Aorta (tissue), 5 donors: ENCODE measurements at regions not wholly inside any gene's neighbourhood (a gene's known extent, or its start where the extent isn't known, plus 50 kb on each side); places are given as distances from the start of the nearest gene placed in this dataset.

ENCODE experiments used
- ATAC-seq: fragments of 200-7000 bp; cut with Tn5 transposase; one replicate; pipeline ENCODE4 v1.9.1; 2022; ENCODE audit warnings: moderate library complexity; ENCODE audit not compliant: low FRiP score
- DNase-seq, 2 donors: peaks; one replicate each; pipeline ENCODE4 v3.0.0-alpha.2; 2020
- H3K27ac ChIP-seq, 2 donors: one replicate each; pipeline ENCODE4 v1.5.1; 2013; ENCODE audit warnings: low read length in 2 of 2, mild to moderate bottlenecking in 2 of 2, moderate library complexity in 2 of 2, control low read depth in 1 of 2, inconsistent platforms in 1 of 2, low read depth in 1 of 2
- H3K27me3 ChIP-seq, 2 donors: one replicate each; pipeline ENCODE4 v1.6.1; 2013; ENCODE audit warnings: control low read depth in 1 of 2, low read length in 1 of 2, mild to moderate bottlenecking in 1 of 2, moderate library complexity in 1 of 2; ENCODE audit not compliant: insufficient read depth in 2 of 2, control insufficient read depth in 1 of 2
- H3K36me3 ChIP-seq, 2 donors: one replicate each; pipeline ENCODE4 v1.6.1; 2013; ENCODE audit warnings: control low read depth in 1 of 2, low read length in 1 of 2, mild to moderate bottlenecking in 1 of 2; ENCODE audit not compliant: insufficient read depth in 2 of 2, control insufficient read depth in 1 of 2
- H3K4me1 ChIP-seq, 2 donors: one replicate each; pipeline ENCODE4 v1.6.1; 2013; ENCODE audit warnings: low read length in 2 of 2, control low read depth in 1 of 2, mild to moderate bottlenecking in 1 of 2, moderate library complexity in 1 of 2; ENCODE audit not compliant: insufficient read depth in 2 of 2, control insufficient read depth in 1 of 2
- H3K4me3 ChIP-seq, 2 donors: one replicate each; pipeline ENCODE4 v1.5.1; 2013; ENCODE audit warnings: low read length in 2 of 2, control low read depth in 1 of 2, mild to moderate bottlenecking in 1 of 2
- H3K9me3 ChIP-seq: one replicate; pipeline ENCODE4 v1.6.1; 2013; ENCODE audit warnings: mild to moderate bottlenecking, low read length; ENCODE audit not compliant: control insufficient read depth
- WGBS, 2 donors: extraction: QIAGEN DNeasy Blood & Tissue Kit; methylation state at CpG; one replicate each; pipeline ENCODE4 v1.1.7; 2013; 5-methylcytosine and 5-hydroxymethylcytosine counted together
- intact Hi-C, 2 donors: fragments of 100-400 bp; cut with DNase I; formaldehyde crosslinking; loops; one replicate each; pipeline versions ENCODE4 v1.14.2 to v1.15.0; 2022
- donor health status: healthy with polysubstance abuse.
- donor health status: Bipolar disorder and iron deficiency.
- donor health status: DM: no; HTN: no; CAD: no.
- donor health status: DM: no; HTN: no; CAD: no.
- donor health status: DM: yes; HTN: yes; CAD: no.

DNA sequence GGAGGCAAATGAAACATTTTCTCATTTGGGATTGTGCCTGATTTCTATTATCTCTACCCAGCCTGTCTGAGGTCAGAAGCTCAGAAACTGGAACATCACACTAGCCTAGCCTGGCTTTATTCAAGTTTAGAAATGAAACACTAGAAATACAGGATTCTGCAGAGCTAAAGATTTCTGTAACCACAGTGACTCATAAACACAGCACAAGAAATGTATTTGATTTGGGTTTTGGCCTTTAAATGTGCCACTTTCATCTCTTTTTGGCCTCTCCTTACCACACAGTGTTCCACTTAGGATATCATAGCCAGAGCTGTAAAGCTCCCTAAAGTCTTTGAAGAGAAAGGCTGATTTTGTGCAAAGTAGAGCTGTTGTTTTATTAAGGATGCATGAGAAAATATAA is 307.5 kb downstream of the EMP1 start:
- Histone ChIP-seq H3K4me1 (no peaks in the 10 kb centered on the region), H3K36me3 (no peaks in the 10 kb centered on the region), H3K4me3 (no peak overlapping the region), H3K27me3 (peaks cover 0 to 1% of the 10 kb centered on the region in 2 donors), H3K27ac (no peak overlapping the region), H3K9me3 (no peaks in the 10 kb centered on the region)
- intact Hi-C loops = no loop called here
- DNase-seq (no peak), ATAC-seq (no peak)

DNA sequence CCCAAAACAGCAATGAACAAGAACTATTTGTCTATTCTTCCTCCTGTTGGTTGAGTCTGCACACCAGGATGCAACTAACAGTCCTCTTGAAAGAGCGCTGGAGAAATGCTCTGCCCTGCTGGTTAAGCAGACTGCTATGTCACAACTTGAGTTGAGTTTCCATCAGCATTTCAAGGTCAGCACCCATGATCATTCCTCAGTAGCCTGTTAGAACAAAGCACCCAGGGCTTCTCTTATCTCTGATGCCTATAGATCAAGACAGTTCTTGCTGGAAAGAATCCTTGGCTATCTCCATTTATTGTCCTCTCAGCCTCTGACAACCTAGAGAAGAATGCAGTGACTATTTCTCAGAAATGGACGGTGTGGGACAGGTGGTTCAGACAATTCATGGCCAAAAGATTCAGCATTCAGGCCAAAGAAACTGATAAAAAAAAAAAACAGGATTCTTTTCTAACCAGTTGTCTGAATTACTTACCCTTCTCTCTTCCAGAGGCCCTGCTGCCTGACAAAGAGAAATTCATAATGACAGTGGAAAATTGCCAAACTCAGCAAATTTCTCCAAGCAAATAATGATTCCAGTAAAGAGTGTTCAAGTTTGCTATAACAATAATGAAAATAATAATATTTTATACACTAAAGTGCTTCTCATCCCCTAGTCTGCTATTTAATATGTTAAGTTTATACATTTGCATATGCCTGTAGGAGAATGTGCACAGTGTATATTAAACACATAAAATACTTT is 306.7 kb downstream of the EMP1 start:
- Histone ChIP-seq H3K4me3 (no peak overlapping the region), H3K9me3 (no peaks in the 10 kb centered on the region), H3K27ac (no peak overlapping the region), H3K36me3 (no peaks in the 10 kb centered on the region), H3K4me1 (no peaks in the 10 kb centered on the region), H3K27me3 (peaks cover 0 to 1% of the 10 kb centered on the region in 2 donors)
- DNase-seq (no peak), ATAC-seq (no peak)
- intact Hi-C loops = no loop called here
- 88 to 90% methylated on average over 2 of the region's 2 CpGs for WGBS, 2 donors

DNA sequence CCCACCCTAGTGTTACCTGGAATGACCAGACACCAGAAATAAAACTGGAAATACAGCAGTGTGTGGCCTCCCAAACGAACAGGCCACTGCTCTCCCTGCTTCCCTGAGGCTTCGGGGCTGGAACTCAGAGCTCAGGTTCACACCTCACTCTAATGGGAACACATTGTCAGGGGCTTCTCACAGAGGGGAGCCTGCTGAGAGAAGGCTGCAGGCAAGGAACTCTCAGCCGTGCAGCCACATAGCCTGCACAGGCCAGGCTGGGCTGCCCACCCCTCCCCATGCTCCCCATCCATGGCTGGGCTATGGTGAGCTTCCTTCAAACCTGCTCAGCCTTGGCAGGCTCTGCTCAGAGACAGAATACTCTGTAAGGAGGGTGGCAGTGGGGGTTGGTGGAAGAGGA is 302.5 kb downstream of the EMP1 start:
- peaks cover 0 to 1% of the 10 kb centered on the region in 2 donors for H3K27me3 ChIP-seq
- H3K36me3 ChIP-seq = no peaks in the 10 kb centered on the region
- no peak for DNase-seq
- no peak overlapping the region for H3K27ac ChIP-seq
- WGBS, 2 donors = 17 to 28% methylated on average over 3 of the region's 3 CpGs
- no peak overlapping the region for H3K4me3 ChIP-seq
- no peaks in the 10 kb centered on the region for H3K9me3 ChIP-seq
- ATAC-seq = no peak
- H3K4me1 ChIP-seq = no peaks in the 10 kb centered on the region
- intact Hi-C loops = no loop called here

DNA sequence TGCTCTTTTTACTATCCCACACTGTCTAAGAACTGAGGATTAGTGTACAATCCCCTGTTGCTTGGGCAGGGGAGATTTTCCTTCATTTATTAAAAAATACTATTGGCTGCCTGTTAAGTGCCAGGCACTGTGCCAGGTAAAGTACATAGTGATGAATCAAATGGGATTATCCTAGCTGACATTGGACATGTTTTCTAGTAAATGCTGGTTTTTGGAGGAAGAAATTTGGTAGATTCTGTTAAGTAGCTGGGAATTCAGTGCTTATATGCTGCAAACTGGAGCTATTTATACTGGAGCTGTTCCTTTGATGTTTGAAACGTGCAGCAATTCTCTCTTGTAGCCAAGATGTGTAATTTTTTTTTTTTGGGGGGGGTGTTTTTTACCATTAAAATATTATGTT is 299.6 kb downstream of the EMP1 start:
- Histone ChIP-seq H3K4me3 (no peak overlapping the region), H3K27me3 (no peaks in the 10 kb centered on the region), H3K27ac (no peak overlapping the region), H3K36me3 (no peaks in the 10 kb centered on the region), H3K4me1 (no peaks in the 10 kb centered on the region), H3K9me3 (no peaks in the 10 kb centered on the region)
- DNase-seq = no peak
- intact Hi-C loops = no loop called here
- WGBS, 2 donors = 0 to 5% methylated on average over 1 of the region's 1 CpG
- ATAC-seq = no peak

DNA sequence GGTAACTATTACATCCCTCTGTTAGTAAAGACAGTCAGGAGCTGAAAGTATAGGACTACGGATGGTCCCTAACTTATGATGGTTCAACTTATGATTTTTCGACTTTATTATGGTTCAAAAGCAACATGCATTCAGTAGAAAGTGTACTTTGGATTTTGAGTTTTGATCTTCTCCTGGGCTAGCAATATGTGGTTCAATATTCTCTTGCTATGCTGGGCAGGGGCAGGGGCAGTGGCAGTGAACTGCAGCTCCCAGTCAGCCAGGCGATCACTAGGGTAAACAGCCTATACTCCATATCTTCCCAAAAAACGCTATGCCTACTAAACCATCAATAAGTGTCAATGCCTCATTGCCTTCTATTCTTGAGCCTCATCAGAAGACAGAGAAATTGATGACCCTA is 292.7 kb downstream of the EMP1 start:
- intact Hi-C loops = no loop called here
- no peaks in the 10 kb centered on the region for H3K27me3 ChIP-seq
- H3K9me3 ChIP-seq = no peaks in the 10 kb centered on the region
- 90 to 92% methylated on average over 4 of the region's 4 CpGs for WGBS, 2 donors
- ATAC-seq (no peak), DNase-seq (no peak)
- no peaks in the 10 kb centered on the region for H3K4me1 ChIP-seq
- H3K36me3 ChIP-seq = no peaks in the 10 kb centered on the region
- no peak overlapping the region for H3K4me3 ChIP-seq
- H3K27ac ChIP-seq = no peak overlapping the region

DNA sequence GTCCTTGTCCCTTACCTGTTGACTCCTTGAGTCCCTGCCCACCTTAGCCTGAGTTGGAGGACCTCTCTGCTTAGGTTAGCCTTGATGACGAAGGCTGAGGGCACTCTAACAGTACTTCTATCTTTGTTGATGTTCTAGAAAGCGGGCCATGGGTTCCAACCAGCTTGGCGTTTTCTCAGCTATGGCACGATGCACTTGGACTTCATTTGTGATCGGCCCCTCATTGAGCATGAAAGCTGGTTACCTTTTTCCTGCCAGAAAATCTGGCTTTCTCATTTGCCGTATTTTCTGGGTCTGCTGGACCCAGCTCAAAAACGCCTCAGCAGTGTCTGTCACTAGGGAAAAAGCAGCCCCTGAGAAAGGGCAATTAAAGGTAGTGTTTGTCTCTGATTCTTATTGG is 290.8 kb downstream of the EMP1 start:
- H3K9me3 ChIP-seq = no peaks in the 10 kb centered on the region
- H3K4me3 ChIP-seq = no peak overlapping the region
- no peaks in the 10 kb centered on the region for H3K4me1 ChIP-seq
- DNase-seq = no peak
- WGBS, 2 donors = 85 to 87% methylated on average over 7 of the region's 7 CpGs
- H3K36me3 ChIP-seq = no peaks in the 10 kb centered on the region
- intact Hi-C loops = no loop called here
- ATAC-seq = no peak
- H3K27ac ChIP-seq = no peak overlapping the region
- no peaks in the 10 kb centered on the region for H3K27me3 ChIP-seq

DNA sequence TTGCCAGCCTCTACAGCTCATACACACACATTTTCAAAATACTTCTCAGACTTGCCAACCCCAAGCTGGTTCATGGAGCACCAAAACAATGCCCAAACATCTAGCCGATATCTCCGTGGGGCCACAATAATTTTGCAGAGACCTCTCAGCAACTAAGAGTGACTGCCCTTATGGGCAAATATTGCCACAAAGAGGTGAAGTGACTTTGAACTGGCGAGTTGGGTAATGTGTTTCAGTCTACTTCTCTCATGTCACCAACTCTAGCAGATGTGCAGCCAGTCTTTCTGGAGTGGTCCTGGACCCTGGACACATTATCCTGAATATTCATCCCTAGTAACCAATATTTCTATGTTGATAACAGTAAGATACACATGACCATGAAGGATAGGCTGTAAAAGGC is 290.3 kb downstream of the EMP1 start:
- intact Hi-C loops = no loop called here

DNA sequence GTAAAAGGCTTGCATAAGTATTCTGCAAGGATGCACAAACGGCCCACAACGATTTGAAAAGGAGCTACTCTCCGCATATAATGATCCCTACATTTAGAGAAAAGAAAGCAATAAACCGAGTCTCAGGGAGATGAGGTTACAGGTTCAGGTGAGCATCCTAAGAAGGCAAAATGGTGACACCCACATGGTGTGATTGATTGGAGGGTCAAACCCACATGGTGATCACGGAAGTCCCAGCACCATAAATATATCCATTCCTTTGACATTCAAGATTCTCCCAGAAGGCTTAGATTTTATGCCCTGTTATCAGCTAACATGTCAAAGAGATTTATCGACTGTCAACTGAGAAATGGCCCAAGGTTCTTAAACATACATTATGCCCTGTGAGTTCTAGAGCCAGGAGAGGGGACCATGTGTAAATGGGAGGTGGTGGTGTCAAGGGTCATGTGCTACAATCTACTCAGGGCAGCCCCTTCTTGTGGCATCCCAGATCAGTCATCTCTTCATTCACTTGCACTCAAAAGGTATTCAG is 282.2 kb downstream of the EMP1 start:
- H3K4me1 ChIP-seq = no peaks in the 10 kb centered on the region
- no peak for DNase-seq
- WGBS, 2 donors = 75 to 77% methylated on average over 6 of the region's 6 CpGs
- H3K27me3 ChIP-seq = no peaks in the 10 kb centered on the region
- ATAC-seq = no peak
- H3K27ac ChIP-seq = no peak overlapping the region
- H3K4me3 ChIP-seq = no peak overlapping the region
- intact Hi-C loops = no loop called here
- peaks cover under 1% of the 10 kb centered on the region for H3K9me3 ChIP-seq
- H3K36me3 ChIP-seq = no peaks in the 10 kb centered on the region

More for the DNA sequence above, 290.3 kb downstream of the EMP1 start:
- DNase-seq (no peak), ATAC-seq (no peak)
- no peaks in the 10 kb centered on the region for H3K9me3 ChIP-seq
- H3K27me3 ChIP-seq = no peaks in the 10 kb centered on the region
- no peak overlapping the region for H3K27ac ChIP-seq
- no peaks in the 10 kb centered on the region for H3K36me3 ChIP-seq
- WGBS, 2 donors = 84 to 87% methylated on average over 3 of the region's 3 CpGs
- H3K4me3 ChIP-seq = no peak overlapping the region
- H3K4me1 ChIP-seq = no peaks in the 10 kb centered on the region

DNA sequence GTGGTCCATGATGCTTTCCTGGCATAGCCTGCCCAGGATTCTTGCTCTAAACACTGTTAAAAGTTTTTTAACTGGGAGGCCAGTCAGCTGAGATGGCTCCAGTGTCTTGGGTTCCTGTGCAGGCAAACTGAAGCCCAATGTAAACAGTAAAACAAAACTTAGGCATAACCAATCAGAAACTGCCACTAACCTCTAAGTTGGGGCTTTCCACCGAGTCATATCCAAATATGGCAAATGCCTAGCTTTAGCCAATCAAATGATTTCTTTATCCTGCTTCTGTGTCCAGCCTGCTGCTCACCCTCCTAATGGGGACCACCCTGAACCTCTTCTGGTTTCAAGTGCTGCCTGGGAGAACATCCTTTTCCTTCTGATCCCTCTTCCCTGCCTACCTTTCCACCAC is 277.9 kb downstream of the EMP1 start:
- Histone ChIP-seq H3K9me3 (peaks cover 2% of the 10 kb centered on the region), H3K4me1 (no peaks in the 10 kb centered on the region), H3K27me3 (no peaks in the 10 kb centered on the region), H3K36me3 (no peaks in the 10 kb centered on the region), H3K4me3 (no peak overlapping the region), H3K27ac (no peak overlapping the region)
- ATAC-seq (no peak), DNase-seq (no peak)
- WGBS, 2 donors = 56 to 80% methylated on average over 1 of the region's 1 CpG
- intact Hi-C loops = no loop called here
